SHP77 treated with DMSO at 0.1 percent for 48 hours (cell line): ENCODE measurements at regions not wholly inside any gene's neighbourhood (a gene's known extent, or its start where the extent isn't known, plus 50 kb on each side); places are given as distances from the start of the nearest gene placed in this dataset.
"Not testable (repeated sequence)": the region's sequence is repeated elsewhere in the genome, so short reads cannot be mapped to it uniquely, and the experiment has no call there.

ENCODE experiments used
- DNase-seq: peaks from one replicate; lab custom pipeline; 2025; lab: John Stamatoyannopoulos, UW

DNA sequence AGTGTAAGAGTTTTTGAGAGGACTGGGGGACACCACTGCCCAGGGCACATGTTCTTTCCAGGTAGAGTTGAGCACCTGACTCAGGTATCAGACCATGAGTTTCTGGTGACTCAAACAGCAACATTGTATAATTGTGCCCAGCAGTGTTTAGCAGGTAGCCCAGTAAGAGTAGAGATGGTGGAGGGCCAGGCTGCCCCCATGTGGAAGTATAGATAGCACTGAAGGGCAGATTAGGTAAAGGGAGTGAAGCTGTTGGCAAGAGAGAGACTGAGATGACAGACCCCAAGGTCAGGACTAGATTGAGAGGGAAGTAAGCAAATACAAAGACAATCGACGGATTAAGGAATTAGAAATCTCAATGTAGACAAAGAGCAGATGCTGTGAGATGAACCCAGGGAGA lies 74.6 kb downstream of the TRIM42 start:
- DNase-seq: no peak

DNA sequence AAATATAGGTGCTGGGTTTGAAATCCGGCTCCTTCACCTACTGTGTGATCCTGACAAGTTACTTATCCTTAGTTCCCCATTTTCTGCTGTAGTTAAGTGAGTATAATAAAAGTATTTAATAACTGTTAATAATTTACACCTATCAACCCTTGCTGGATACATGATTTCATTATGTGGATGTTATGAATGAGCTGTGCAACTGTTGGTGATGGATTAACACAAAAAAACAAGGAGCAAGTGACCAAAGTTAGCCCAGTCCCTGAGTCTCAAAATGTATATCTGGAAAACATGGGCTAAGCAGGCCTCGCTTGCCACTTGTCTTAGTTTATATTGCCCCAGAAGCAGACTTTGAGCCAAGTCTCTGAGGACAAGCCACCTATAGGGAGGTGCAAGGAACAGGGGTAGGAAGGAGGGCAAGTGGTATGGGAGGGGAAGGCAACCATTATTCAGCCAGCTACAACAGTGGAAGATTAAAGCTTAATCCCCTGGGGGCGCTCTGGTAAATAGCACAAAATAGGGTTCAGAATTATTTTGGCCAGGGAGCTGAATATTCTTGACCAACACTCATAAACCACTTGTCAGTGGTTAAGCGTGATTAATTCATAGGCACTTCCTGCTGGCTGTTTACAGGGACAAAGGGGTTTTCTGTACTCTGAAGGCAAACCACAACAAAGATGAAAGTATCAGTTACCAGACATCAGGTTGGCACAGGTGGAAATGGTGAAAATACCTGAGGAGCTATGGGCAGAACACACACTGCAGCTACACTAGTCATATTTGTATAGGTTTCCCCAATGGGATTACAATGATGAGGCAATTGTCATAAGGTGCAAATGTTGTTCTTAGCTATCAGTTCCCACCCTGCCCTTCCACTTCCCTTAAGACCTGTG lies 76.2 kb downstream of the TRIM42 start:
- no peak for DNase-seq

DNA sequence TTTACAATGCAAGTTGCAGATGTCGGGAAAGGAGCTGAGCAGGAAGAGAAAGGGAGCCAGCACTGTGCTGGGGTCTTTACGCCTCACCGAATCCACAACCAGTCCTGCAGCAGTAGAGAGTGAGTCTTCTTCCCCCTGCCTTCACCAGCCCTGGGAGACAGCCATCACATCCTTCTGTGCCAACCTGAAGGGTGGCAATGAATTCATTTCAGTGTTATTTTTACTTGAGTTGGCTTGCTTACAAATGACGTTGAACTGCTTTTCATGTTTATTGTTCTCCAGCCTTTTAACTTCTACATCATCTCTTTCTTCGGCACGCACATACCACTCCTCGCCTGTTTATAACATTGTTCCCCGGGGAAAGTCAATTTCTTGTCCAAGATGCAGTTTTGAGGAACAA lies 77.1 kb downstream of the TRIM42 start:
- DNase-seq: no peak

DNA sequence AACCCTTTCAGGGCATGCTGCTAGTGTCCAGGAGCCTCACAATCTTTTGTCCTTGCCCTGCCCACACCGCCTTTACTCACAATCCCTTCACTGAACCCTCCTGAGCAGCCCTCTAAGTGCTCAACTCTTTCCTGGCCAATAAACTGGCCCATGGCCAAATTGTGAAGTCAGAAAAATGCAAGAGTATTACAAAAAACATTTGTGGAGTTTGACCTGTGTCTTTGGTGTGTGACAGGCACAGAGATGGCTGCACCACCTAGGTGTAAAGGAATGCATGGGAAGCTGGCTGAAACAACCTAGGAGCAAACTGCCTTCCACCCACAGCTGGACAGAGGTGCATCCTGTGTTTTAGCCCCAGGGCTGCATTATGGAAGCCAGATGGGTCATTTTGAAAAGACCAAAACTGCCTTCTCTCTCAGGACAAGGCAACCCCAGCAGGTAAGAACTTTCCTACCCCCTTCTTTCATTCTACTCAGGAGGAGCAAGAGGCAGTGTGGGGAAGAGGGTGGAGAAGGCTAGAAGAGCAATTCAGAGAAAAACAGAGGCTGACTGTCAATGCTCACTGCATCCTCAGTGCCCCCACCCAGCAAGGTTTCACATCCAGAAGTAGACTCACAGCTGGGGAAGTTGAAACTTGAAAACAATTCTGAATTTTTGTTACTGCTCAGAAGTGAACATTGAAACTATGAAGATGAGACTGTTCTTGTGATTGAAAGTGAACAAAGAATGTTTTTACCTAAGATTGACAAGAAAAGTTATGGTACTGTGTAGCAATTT lies 78.6 kb downstream of the TRIM42 start:
- DNase-seq: no peak

DNA sequence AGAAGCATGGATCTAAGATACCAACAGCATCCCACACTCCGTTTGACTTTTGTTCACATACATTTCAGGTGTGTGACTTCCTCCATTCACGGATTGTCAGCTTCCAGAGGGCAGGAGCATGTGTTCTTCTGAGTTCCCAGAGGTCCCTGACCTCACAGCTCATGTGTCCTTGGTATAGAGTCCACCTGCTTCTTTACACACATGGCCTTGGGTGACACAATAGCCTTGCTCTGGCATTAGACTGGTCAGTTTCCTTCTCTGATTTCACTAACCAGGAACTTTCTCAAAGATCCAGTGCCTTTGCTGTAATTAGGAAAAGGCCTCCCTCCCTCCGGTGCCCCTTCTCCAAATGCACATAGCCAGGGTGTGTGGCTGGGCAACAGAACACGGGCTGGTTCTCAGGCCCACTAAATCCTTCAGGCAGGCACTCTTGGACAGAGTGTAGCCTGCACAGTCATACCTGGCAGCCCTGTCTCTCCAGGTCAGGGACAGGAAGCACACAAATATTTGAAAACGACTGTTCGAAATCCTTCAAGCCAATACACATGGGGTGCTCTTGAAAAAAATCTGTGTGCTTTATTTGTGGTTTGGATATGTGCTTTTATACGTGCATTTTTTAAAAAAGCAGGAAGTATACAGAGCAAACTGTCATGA lies 81.1 kb downstream of the TRIM42 start:
- DNase-seq: no peak

DNA sequence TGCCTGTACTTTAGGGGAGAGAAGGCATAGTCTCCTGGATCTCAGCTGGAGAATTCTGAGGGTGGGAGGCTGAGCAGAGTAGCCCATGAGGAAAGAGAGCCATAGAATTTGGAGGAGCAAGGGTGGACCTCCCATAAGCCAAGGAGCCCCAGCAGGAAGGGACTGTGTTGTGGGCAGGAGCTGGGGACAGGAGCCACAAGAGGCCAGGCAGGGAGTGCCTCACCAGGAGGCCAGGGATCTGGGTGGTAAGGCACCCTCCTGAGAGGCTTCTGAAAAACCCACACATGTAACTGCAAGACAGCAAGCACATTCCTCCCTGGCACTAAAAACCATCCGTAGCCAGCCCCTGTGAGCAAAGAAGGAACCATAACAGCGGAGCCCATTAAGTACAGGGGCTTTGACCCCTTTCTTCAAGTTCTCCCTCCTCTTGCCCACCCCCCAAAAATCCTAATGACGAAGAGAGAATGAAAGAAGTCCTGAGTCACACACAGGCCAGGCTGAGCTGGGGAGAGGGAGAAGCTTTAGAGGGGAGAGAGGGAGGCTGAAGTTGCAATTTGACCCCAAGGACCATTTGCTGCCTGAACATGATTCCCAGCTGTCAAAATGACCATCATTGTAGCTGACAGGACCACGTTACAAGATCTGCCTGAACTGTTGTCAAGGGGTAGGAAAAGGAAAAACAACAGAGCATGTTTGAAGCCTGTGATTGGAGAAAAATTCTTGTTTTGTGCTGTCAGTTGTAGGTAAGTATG lies 82.6 kb downstream of the TRIM42 start:
- no peak for DNase-seq

DNA sequence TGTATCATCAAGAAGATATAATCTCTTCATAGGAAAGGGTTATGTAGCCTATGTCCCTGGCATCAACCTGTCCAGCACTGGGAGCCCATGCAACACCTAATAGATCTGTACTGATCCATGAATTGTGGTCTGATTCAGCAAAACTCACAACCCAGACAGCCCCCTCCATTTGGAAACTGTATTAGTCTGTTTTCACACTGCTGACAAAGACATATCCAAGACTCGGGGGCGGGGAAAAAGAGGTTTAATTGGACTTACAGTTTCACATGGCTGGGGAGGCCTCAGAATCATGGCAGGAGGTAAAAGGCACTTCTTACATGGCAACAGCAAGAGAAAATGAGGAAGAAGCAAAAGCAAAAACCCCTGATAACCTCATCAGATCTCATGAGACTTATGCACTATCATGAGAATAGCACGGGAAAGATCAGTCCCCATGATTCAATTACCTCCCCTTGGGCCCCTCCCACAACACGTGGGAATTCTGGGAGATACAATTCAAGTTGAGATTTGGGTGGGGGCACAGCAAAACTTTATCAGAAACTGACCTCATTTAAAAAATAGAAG lies 83.3 kb downstream of the TRIM42 start:
- DNase-seq: no peak

DNA sequence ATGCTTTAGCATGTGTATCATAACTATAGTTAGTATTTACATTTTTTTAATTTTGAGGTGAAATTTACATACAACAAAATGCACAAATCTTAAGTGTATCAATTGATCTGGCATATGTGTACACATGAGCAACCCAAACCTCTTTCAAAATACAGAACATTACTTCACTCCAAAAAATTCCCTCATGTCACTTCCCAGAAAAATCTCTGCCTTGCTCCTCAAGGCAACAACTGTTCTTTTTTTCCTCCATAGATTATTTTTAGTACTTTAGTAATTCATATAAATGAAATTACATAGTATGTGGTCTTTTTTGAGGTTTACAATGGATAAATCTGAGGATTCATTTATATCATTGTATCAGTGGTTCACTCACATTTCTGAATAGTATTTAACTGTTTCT lies 84.9 kb downstream of the TRIM42 start:
- DNase-seq: no peak

DNA sequence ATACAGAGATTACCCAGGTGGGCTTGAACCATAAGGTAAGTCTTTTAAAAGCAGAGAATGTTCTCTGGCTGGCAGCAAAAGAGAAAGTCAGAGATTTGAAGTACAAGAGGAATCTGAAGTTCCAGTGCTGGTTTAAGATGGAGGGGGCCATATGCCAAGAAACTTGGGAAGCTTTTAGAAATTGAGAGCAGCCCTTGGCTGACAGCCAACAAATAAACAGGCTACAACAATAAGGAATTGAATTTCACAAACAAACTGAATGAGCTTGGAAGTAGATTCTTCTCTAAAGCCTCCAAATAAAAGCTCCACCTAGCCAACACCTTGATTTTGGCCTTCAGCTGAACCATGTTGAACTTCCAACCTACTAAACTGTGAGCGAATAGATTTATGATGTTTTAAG lies 85.7 kb downstream of the TRIM42 start:
- no peak for DNase-seq

DNA sequence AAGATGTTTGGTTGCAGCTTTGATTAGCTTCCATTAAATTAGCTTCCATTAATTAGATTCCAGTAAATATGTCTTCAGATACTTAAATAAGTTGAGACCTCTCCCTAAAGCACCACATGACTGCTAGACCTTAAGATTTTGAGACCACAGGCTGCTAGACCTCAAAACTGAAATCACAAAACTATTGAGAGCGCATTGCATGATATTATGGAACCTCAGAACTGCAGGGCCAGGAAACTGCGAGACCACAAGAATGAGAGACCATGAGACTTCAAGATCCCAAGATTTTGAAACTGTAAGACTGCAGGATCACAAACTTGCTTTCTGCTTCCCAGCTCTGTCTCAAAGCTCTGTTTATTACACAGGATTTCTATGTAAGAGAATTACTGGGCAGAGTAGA lies 87.4 kb downstream of the TRIM42 start:
- DNase-seq: no peak

DNA sequence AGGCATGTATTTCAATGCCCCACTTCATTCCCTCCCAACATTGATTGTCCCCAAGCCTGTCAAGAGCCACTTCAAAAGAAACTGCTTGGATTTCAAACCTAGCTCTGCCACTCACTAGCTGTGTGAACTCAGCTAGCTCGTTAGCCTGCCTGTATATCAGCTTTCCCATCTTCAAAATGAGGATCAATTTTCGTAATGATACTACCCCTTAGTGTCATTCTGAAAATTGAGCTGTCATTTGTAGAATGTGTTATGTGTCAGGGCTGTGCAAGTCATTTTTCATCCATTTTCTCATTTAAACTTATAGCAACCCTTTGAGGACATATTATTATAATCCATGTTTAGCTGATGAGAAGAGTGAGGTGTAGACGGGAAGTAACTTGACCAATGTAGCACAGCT lies 88.6 kb downstream of the TRIM42 start:
- no peak for DNase-seq

DNA sequence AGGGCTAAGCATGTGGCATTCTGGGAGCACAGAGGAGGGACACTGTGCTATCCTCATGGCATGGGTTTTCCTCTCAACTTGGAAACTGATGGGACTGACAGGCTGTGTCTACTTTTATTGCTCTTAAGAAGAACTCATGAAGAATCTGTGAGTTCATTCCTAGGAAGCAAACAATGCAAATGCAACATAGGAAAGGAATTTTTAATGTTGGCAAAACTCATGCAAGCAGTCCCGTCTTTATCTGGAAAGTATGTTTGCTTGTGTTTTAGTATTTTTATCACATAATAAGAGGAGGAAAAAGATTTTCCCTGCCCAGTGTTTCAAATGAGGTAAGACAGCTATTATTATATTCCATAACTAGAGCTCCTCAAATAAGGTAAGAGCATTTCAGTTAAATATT lies 89.7 kb downstream of the TRIM42 start:
- DNase-seq: no peak

DNA sequence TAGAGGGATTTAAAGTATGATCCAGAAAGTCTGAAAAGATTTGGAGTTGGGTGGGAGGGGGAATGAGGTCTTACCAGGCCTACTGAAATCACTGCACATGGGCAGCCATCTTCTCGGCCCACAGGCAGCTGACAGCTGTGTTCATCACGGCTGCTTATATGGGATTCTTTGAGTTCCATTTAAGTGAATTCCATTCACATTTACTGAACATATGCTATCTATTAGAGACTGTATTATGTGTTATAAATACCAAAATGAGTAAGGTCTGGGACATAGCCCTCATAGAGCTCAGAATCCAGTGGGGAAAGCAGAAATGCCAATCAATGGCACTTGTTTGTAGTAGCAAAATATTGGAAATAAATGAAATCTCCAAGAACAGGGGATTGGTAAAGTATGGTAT lies 91.1 kb downstream of the TRIM42 start:
- DNase-seq: no peak

DNA sequence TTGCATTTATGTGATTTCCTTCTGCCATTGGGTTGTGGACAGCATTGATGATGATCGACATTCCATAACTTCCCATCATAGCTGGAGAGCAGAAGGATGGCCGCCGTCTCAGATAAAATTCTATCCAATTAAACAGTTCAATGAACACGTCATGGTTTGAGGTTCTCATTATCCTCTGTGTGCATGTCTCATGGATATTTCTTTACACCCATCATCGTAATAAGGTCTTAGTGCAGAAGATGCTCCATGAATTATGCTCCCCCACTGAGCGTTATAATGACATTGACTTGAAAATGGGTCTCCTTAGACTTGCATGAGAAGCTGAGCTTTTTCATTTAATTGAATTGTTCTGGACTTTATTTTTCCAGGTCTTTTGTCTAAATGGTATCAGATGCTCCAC lies 92.1 kb downstream of the TRIM42 start:
- DNase-seq: no peak

DNA sequence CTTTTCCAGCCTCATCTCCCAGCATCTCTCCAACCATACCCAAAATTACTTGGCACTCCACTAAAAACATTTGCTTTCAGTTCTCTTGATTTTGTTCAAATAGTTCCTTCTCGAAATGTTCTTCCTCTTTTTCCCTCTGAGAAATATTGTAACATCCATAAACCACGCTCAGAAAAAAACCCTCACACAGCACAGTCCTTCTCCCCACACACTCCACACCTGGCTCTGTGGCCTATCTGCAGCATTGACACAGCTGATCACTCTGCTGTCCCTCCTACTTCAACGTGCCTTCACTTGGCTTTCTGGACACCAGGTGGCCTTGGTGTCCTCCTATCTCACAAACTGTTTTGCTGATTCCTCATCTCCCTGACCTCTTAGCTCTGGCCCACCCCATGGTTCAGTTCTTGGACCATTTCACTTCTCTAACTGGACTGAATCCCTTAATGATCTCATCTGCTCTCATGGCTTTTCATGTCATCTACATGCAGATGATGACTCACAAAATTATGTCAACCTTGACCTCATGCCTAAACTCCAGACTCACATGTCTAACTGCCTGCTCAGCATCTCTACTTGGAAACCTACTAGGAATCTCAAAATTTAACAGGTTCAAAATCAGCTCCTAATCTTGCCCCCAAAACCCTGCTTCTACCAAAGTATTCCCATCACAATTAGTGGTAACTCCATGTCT lies 93.3 kb downstream of the TRIM42 start:
- no peak for DNase-seq

DNA sequence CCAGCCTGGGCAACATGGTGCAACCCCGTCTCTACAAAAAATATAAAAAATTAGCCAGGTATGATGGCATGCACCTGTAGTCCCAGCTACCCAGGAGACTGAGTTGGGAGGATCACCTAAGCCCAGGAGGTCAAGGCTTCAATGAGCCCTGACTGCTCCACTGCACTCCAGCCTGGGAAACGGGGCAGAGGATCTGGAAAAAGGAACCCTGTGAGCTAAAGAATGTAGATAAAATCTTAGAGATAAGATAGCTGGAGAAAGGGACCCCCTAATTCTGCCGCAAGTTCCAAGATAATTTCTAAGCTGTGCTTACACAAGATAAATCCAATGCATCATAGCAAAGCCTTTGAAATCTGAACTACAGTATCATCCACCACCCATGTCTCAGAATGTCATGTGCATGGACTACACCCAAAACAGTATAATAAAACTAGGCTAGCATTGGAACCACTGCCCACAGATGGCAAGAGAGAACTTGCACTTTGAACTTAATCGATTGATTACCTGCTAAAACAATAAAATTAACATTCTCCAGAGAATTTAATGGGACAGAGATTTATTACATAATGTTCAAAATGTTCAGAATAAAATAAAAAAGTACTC lies 99.9 kb downstream of the TRIM42 start:
- DNase-seq: no peak

DNA sequence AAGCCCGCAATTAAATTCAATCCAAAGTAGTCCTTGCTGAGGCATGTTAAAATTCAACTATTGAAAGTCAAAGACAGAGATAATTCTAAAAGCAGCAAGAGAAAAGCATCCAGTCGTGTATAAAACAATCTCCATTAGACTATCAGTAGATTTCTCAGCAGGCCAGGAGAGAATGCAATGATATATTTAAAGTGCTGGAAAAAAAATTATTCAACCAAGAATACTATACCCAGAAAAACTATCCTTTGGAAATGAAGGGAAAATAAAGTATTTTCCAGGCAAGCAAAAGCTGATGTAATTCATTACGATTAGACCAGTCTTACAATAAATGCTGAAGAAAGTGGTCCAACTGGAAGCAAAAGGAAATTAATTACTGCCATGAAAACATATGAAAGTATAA lies 113.5 kb downstream of the TRIM42 start:
- no peak for DNase-seq

DNA sequence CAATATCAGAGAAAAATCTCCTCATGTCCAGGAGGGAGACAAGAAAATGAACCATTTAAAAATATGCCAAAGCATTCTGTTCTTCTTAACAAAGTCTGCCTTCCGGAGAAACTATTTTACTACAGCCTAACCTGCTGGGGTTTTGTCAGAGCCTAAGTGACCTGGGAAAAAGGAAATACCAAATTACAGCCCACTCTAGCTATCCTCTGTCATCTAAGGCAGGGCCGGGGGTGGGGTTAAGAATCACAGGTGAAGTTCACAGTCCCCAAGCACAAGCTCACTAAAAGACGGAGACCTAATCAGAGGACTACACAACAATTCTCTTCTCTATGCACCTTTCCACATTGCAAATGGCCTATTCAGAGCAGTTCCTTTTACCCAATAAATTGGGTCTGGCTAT lies 116.6 kb downstream of the TRIM42 start:
- DNase-seq: no peak

DNA sequence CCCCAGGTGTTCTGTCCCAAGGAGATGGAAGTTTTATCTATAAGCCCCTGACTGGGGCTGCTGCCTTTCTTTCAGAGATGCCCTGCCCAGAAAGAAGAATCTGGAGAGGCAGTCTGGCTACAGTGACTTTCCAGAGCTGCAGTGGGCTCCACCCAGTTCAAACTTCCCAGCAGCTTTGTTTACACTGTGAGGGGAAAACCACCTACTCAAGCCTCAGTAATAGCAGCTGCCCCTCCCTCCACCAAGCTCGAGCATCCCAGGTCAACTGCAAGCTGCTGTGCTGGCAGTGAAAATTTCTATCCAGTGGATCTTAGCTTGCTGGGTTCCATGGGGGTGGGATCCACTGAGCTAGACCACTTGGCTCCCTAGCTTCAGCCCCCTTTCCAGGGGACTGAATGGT lies 125.0 kb downstream of the TRIM42 start:
- not testable (repeated sequence) for DNase-seq

DNA sequence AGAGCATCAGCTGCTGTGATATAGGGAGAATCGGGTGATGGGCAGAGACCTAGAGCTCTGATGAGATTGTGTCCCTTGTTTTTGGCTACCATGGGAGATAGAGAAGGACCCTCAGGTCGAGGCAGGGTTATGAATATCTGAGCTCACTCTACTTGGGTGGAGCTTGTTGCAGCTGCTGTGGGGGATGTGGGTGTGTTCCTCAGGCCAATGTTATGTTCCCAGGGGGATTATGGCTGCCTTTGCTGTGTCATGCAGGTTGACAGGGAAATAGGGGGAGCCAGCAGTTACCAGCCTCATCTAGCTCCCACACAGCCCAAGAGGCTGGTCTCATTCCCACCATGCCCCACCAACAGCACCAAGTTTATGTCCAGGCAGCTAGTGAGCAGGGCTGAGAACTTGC lies 131.5 kb downstream of the TRIM42 start:
- no peak for DNase-seq
